HepG2 (cell line): ENCODE measurements at regions not wholly inside any gene's neighbourhood (a gene's known extent, or its start where the extent isn't known, plus 50 kb on each side); places are given as distances from the start of the nearest gene placed in this dataset.

Source experiments
- ATAC-seq: fragments of 200-7000 bp; cut with Tn5 transposase; 3 replicates; pipeline ENCODE4 v1.9.1; 2020; ENCODE audit warnings: mild to moderate bottlenecking, moderate library complexity
- BruUV-seq: library from RNA; stranded (reverse); fragments of 400-500 nt; replicated peaks from 2 replicates; lab custom pipeline; 2021; lab: Mats Ljungman, UMichigan
- CTCF ChIA-PET: fragments of 300-600 bp; formaldehyde crosslinking; extraction: SDS; loops from one replicate; lab custom pipeline; 2021; ENCODE audit warnings: low total read pairs, inconsistent platforms, low intra/inter-chr PET ratio; lab: Yijun Ruan, JAX
- POLR2A ChIA-PET: fragments of 350-600 bp; sonication (Branson Sonifier 250); formaldehyde crosslinking; loops from one replicate; lab custom pipeline; 2020; ENCODE audit warnings: antibody characterized with exemption, inconsistent platforms; lab: Yijun Ruan, JAX
- DNase-seq: peaks from one replicate; pipeline ENCODE4 v3.0.0-alpha.2; 2015; ENCODE audit warnings: low spot score
- FAIRE-seq: peaks from 3 replicates; lab custom pipeline; 2011; peaks lifted over from hg19 to GRCh38; lab: Jason Lieb, UNC
- H2AFZ ChIP-seq: one replicate; pipeline ENCODE4 v1.6.1; 2011; ENCODE audit warnings: low read length, inconsistent platforms
- H3K27ac ChIP-seq: fragments of 300-600 bp; 3 replicates; pipeline ENCODE4 v1.8.0; 2011; ENCODE audit warnings: mixed run types, mild to moderate bottlenecking, mixed read lengths, low read length, inconsistent platforms; ENCODE audit not compliant: insufficient read depth; ENCODE audit errors: extremely low read length
- H3K27me3 ChIP-seq, 2 experiments: fragments of 200-600 bp in 1 of 2; 2 replicates in 1 of 2; 3 replicates in 1 of 2; pipeline versions ENCODE4 v1.6.0 to v1.8.0; 2011; ENCODE audit warnings: low read length in 2 of 2, mild to moderate bottlenecking in 2 of 2, moderate library complexity in 2 of 2, inconsistent platforms in 1 of 2; ENCODE audit not compliant: insufficient read depth in 2 of 2, control insufficient read depth in 1 of 2
- H3K36me3 ChIP-seq, 2 experiments: fragments of 200-600 bp in 1 of 2; replicated peaks in 1 of 2; 2 replicates in 1 of 2; 3 replicates in 1 of 2; pipeline versions ENCODE4 v1.5.1 to v1.8.0; 2011; ENCODE audit warnings: low read length in 2 of 2, inconsistent platforms in 1 of 2; ENCODE audit not compliant: insufficient read depth in 2 of 2, control insufficient read depth in 1 of 2
- H3K4me1 ChIP-seq: 2 replicates; pipeline ENCODE4 v1.5.1; 2012; ENCODE audit warnings: low read length, inconsistent platforms; ENCODE audit not compliant: insufficient read depth
- H3K4me2 ChIP-seq: 2 replicates; pipeline ENCODE4 v1.6.0; 2011; ENCODE audit warnings: low read depth, low read length, inconsistent platforms
- H3K4me3 ChIP-seq, 3 experiments: fragments of 200-600 bp in 1 of 3; sonication (generic), shearing (Covaris generic) in 1 of 3; replicated peaks in 1 of 3; 2 replicates each; pipeline ENCODE4 v1.5.1; 2011 to 2016; ENCODE audit warnings: low read length in 3 of 3, inconsistent platforms in 2 of 3, low read depth in 2 of 3, mild to moderate bottlenecking in 2 of 3, control low read depth in 1 of 3, mixed read lengths in 1 of 3; ENCODE audit not compliant: insufficient read depth in 1 of 3
- H3K79me2 ChIP-seq: one replicate; pipeline ENCODE4 v1.6.1; 2011; ENCODE audit warnings: low read length, inconsistent platforms; ENCODE audit not compliant: insufficient read depth
- H3K9ac ChIP-seq: 2 replicates; pipeline ENCODE4 v1.6.0; 2011; ENCODE audit warnings: mild to moderate bottlenecking, low read depth, low read length, inconsistent platforms; ENCODE audit not compliant: insufficient read depth
- H3K9me3 ChIP-seq: 2 replicates; pipeline ENCODE4 v1.5.1; 2012; ENCODE audit warnings: mild to moderate bottlenecking, low read length
- H4K20me1 ChIP-seq: 2 replicates; pipeline ENCODE4 v1.6.0; 2011; ENCODE audit warnings: inconsistent platforms, mild to moderate bottlenecking, low read length, moderate library complexity; ENCODE audit not compliant: insufficient read depth
- CREB1 ChIP-seq, 2 experiments: fragments of 450-650 bp in 1 of 2; IDR thresholded peaks; 2 replicates each; pipeline ENCODE4 v1.6.1; 2016 to 2017; ENCODE audit warnings: control low read depth in 1 of 2, mild to moderate bottlenecking in 1 of 2, missing compliant biosample characterization in 1 of 2, missing genetic modification characterization in 1 of 2
- GABPB1 ChIP-seq: IDR thresholded peaks from 2 replicates; pipeline ENCODE4 v1.6.1; 2016; ENCODE audit warnings: mild to moderate bottlenecking, missing genetic modification reagents, moderate library complexity, missing compliant biosample characterization
- GATAD2A ChIP-seq: IDR thresholded peaks from 2 replicates; pipeline ENCODE4 v1.6.1; 2016
- IKZF5 ChIP-seq: IDR thresholded peaks from 2 replicates; pipeline ENCODE4 v1.6.1; 2018; ENCODE audit warnings: missing genetic modification reagents, mild to moderate bottlenecking, missing compliant biosample characterization
- PREB ChIP-seq: sonication (generic); formaldehyde crosslinking; IDR thresholded peaks from 2 replicates; pipeline ENCODE4 v1.4.0; 2020; ENCODE audit warnings: missing genetic modification reagents
- RAD21 ChIP-seq: fragments of 450-650 bp; formaldehyde crosslinking; IDR thresholded peaks from 2 replicates; pipeline ENCODE4 v1.5.0; 2020; ENCODE audit warnings: mild to moderate bottlenecking
- ZNF260 ChIP-seq: sonication (generic); formaldehyde crosslinking; IDR thresholded peaks from 2 replicates; pipeline ENCODE4 v1.4.0; 2020; ENCODE audit warnings: missing genetic modification reagents, low read depth, mild to moderate bottlenecking, borderline replicate concordance
- ZNF362 ChIP-seq: sonication (generic); formaldehyde crosslinking; IDR thresholded peaks from 2 replicates; pipeline ENCODE4 v1.4.0; 2020; ENCODE audit warnings: missing genetic modification reagents, mild to moderate bottlenecking, borderline replicate concordance
- ZNF761 ChIP-seq: sonication (generic); formaldehyde crosslinking; conservative IDR thresholded peaks from 2 replicates; pipeline ENCODE4 v1.4.0; 2020; ENCODE audit warnings: mild to moderate bottlenecking, missing genetic modification reagents
- WGBS: methylation state at CpG from one replicate; pipeline ENCODE4 v1.1.6; 2017; ENCODE audit warnings: low lambda C conversion rate; 5-methylcytosine and 5-hydroxymethylcytosine counted together
- in situ Hi-C: cut with HindIII; loops from 2 replicates; pipeline ENCODE4 v1.10.0; 2017; ENCODE audit warnings: low pct_unique_long_range_greater_than_20kb; ENCODE audit not compliant: extremely low pct_ligation_motif_present
- intact Hi-C: fragments of 100-400 bp; cut with micrococcal nuclease; formaldehyde crosslinking; loops from one replicate; pipeline ENCODE4 v1.10.0; 2022; ENCODE audit not compliant: unreplicated experiment

GRCh38 chr13:75961911-75962310 lies 325.8 kb downstream of the LMO7 start:
- H2AFZ ChIP-seq = no peak overlapping the region
- in situ Hi-C loops = no loop called here
- TF ChIP-seq GATAD2A (CRISPR knock-in tag) = no peak
- no peak for TF ChIP-seq RAD21 (CRISPR knock-in tag)
- no peak for TF ChIP-seq ZNF260
- TF ChIP-seq IKZF5 (CRISPR knock-in tag) = no peak
- no peak for TF ChIP-seq PREB
- TF ChIP-seq CREB1 (IDR thresholded peaks at IDR 0.05) = no peak
- no peak for TF ChIP-seq CREB1 (CRISPR knock-in tag; IDR thresholded peaks at IDR 0.05)
- TF ChIP-seq GABPB1 (CRISPR knock-in tag) = no peak
- TF ChIP-seq ZNF761 (CRISPR knock-in tag) = no peak
- no peak for TF ChIP-seq ZNF362 (CRISPR knock-in tag)
- FAIRE-seq (no peak), ATAC-seq (no peak), DNase-seq (no peak)
- H3K27ac ChIP-seq = no peak overlapping the region
- H3K9me3 ChIP-seq = no peaks in the 10 kb centered on the region
- H3K9ac ChIP-seq = no peak overlapping the region
- no peaks in the 10 kb centered on the region for H3K79me2 ChIP-seq
- H4K20me1 ChIP-seq = no peaks in the 10 kb centered on the region
- intact Hi-C loops = no loop called here
- no peaks in the 10 kb centered on the region for H3K27me3 ChIP-seq
- BruUV-seq = no TSS peak
- H3K4me2 ChIP-seq = no peak overlapping the region
- H3K4me1 ChIP-seq = no peaks in the 10 kb centered on the region
- no peaks in the 10 kb centered on the region for H3K36me3 ChIP-seq
- POLR2A ChIA-PET = no interaction called here
- H3K4me3 ChIP-seq = no peak overlapping the region
- WGBS = 0% methylated on average over 2 of the region's 2 CpGs
- CTCF ChIA-PET = no interaction called here
